Fibroblast of gingiva (primary cell): ENCODE measurements at regions not wholly inside any gene's neighbourhood (a gene's known extent, or its start where the extent isn't known, plus 50 kb on each side); places are given as distances from the start of the nearest gene placed in this dataset.

Experiments
- DNase-seq: peaks from one replicate; pipeline ENCODE4 v3.0.0-alpha.2; 2011; ENCODE audit warnings: low read depth

DNA sequence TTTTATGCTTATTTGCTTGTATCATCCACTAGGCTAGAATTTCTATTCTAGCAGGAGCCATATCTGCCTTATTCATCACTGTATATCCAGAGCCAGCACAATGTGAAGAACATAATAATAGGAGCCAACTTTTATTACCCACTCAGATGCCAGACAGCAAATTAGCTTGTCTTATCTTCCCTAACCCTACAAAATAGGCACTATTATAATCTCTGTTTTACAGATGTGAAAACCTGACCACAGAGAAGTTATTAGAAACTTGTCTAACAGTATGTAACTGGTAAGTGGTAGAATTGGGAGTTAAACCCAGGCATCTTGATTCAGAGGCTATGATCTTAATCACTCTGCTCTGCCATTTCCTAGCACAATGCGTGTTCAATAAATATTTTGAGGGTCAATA, 579.5 kb downstream of the CAAP1 start:
- DNase-seq, result no peak

DNA sequence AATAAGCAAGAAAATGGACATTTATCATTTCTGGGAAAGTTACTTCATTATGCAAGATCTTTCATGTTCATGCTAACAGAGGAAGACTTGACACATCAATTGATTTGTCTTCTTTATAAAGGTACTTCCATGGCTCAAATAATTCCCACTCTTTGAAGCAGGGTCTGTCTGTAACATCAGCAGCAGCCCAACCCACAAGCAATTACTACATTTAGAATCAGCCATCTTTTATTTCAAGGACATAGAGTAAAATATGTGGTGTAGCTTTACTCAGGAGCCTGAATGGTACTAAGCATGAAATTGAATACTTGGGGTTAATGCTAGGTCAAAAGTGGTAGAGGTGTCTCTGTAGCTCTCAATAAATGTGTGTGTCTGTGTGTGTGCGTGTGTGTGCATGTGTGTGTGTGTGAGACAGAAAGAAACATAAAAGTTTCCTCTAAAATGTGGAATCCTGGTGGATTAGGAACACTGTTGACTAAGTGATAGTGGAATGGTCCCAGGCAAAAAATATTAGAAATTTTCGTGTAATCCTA, 581.1 kb downstream of the CAAP1 start:
- DNase-seq, result no peak

DNA sequence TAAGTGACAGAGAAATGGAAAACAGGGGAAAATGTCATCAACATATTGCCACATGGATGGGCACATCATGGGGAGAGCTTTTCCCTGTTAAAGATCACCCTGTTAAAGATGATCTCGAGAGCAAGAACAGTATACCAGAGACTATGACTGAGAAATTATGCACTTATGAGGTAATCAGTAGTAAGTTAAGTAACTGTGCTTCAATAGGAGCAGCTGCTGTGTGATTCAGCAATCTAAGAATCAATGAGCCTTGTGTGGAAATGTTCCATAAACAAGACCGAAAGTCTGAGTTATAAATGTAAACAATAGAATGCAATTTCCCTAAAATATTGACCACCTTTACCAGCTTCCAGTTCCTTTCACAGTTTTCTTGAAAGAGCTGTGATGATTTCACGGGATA, 582.3 kb downstream of the CAAP1 start:
- DNase-seq, result peak; percentile 42

DNA sequence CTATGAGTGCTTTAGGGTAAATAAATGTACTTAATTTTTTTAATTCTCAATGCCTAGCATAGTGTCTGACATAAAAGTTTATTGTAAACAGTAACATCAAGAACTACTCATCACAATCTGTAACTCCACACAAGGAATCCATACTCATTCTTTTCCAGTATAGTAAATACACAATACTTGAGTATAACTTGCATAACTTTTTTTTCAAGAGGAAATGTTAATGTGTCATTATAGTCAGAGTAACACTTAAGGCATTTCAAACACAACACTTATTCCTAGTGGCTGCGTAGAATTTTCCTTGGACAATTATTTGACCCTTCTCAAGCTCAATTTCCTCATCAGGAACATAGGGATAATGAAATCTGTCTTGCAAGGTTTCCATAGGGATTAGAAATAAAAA, 584.3 kb downstream of the CAAP1 start:
- no peak for DNase-seq

DNA sequence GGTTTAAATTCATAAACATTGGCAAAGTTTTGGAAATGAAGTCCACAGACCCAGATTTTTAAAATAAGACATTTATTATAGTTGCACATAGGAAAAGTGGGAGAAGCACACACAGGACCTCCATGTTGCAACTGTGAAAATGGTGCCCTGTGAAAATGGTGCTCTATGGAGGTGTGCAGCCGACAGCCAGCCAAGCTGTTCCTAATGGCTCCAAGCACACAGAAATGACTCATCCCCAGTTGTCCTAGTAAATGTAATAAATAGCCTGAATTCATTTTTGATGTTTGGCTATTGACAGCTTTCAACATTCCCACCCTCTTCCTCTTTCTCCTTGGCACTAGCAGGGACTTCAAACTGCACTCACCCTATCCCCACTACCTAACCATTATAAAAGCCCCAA, 590.9 kb downstream of the CAAP1 start:
- DNase-seq, result no peak

DNA sequence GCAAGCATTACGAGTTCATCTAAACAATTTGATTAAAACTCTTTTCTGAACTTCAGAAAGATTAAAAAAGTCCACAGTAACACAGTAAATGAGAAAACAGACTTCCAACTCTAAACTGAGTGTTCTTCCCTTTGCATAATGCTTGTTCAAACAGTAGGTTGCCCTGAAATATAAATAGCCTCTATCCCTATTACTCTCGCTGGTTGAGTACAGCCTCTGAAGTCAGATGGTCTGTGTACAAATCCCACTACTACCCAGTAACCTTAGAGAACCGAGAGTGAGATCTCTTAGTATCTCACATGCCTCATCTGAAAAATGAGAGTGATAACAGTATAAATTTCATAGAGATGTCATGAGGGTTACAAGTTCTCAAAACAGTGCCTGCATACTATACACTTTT, 591.6 kb downstream of the CAAP1 start:
- no peak for DNase-seq

DNA sequence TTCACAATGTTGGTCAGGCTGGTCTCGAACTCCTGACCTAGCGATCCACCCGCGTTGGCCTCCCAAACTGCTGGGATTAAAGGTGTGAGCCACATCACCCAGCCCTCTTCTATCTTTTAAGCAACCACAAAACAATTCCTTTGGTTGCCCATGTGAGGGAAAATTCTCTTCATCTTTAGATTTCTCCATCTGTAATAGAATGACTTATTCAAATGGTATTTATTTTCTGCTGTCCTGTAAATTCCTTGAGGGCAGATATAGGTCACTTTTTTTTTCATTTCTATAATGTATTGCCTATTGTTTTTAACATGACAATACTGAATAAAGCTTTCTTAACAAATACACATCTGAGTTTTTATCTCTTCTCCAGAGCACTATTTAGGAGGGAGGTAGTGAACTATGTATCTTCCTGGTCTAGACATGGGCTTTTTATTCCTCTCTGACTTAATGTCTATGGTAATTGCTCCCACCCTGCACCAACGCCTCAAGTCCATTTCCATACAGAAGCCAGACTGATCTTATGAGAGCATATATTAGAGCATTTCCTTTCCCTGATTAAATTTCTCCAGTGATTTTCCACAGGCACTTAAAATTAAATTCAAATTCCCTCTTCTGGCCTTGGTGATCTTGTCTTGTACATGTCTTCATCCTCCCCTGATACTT, 595.6 kb downstream of the CAAP1 start:
- peak; percentile 2 for DNase-seq

DNA sequence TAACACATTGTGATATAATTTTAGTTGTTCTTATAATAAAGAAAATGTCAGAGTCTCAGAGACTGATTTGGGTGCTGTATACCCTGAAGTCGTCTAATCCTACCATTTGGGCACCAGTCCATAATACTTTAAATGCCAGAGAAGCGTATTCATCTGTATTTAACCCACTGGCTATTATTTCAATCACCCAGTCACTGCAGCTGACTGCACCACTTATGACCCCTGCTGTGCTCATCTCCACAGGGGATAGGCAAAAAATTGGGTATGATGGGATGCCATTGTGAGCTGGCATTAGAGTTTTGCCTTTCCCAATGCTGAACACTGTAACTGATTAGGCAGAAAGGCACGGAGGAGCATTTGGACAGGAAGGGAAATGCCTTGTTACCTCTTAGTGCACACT, 599.7 kb downstream of the CAAP1 start:
- peak; percentile 40 for DNase-seq

DNA sequence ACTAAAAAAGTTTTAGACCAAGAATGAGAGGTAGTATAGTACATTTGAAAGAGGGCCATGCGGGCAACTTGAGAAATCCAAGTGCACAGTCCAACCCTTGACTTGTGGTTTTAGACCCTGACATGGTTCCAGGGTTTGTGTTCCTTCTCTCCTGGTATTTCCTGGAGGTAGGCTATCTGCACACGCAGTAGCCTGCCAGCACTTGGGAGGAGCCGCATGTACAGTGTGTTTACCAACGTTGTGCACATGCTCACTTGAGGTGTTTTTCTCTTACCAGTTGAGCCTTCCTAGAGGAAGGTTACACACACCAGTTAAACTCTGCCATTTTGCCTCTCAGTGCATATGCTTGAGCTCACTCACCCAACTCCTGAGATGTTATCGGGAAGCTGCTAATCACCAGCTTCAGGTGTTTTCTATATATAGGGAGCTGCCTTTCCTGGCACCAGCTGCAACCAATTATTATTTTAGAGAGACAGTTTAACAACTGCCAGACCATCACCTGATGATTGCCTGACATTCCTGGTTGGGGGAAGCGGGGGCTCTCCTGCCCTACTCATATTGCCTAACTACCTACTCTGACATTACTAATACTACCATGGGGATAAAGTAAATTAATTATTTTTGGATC, 593.4 kb upstream of the TUSC1 start:
- no peak for DNase-seq

DNA sequence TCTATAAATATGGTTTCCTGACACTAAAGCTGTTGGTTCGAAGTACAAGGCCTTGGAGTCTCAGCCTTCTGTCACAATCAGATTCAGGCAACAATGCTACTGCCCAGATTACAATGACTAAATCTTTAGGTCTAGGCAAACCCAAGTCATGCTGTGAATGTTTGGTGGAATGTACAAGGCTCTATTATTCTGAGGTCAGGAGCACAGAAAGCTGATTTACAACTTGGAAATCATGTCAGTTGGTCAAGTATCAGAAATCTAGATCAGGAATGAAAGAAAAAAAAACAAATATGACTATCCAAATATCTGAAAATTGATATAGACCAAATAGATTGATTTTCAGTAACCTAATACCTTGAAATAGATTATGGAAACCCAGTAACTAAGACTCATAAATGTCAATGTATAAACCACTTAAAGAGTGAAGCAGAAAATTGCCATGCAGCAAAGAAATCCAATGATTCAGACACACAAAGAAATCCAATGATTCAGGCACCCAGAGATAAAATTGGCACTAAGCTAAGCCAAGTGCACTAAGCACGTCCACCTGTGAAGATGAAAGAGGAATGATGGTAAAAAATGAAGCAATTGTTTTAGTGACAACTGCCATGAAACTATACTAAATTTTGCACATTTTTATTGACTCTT, 588.0 kb upstream of the TUSC1 start:
- DNase-seq, result no peak

DNA sequence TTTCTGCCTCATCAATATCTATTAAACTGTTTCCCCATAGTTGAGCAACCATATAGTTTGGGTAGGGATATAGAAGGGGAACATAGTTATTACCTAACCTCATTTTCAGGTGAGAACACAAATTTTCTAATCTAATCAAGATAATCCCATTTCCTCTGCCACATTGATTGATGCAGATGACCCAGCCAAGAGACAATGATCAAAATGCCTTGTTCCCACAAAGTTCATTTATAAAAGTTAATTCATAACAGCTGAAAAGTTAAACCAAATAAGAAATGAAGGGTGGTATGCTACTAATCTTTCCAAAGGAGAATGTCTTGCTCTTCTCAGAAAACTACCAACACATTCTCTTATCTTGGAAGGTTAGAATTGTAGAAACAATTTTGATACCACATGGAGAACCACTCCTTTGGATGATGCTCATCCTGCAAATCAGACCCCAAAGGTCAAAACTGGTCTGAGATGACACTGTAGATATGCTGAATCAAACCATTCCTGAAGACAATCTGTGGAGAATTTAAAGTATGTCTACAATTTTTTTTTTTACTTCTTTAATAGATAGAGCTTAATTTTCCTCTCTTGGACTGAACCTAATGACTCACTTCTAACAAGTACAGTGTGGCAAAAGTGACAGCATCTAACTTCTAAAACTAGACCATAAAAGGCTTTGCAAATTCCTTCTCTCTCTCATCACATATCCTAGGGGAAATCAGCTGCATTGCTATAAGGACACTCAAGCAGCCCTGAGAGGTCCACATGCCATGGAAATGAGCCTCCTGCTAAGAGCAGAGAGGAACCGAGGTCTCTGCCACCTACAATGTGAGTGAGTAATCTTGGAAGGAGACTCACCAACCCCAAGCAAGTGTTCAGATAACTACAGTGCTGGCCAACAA, 586.7 kb upstream of the TUSC1 start:
- peak; percentile 73 for DNase-seq

DNA sequence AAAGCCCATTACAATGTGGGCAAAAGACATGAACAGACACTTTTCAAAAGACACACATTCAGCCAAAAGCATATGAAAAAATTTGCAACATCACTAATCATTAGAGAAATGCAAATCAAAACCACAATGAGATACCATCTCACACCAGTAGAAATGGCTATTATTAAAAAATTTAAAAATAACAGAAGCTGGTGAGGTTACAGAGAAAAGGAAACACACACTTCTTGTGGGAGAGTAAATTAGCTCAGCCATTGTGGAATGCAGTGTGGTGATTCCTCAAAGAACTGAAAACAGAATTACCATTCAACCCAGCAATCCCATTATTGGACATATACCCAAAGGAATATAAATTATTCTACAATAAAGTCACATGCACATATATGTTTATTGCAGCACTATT, 585.2 kb upstream of the TUSC1 start:
- DNase-seq, result no peak

DNA sequence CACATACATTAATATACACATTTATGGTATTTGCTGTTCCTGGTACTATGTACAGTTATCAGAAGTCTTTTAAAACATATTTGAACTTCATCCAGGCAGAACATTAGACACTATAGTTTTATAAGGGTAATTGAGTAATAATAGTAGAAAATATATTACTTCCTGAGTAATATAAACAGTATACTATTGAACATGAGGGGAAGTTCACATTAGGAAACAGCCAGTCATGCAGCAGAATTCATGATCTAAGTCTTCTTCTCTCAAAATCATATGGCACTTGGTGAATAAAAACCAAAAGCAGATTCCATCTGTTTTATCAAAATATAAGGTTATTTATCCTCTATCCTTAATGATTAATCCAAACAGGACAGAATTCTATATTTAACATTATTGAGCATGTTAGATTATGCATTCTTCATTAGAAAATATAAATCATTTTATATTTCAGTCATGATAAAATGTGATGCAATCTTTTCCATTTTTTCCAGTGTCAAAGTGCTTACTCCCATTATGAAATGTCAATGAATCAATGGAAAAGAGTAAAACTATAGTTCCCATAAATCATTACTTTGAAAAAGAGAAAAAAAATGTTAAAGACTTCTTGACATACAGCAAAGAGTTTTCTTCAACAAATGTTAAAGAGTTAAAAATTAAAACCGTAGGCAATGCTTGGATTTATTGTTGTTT, 584.3 kb upstream of the TUSC1 start:
- DNase-seq, result no peak

DNA sequence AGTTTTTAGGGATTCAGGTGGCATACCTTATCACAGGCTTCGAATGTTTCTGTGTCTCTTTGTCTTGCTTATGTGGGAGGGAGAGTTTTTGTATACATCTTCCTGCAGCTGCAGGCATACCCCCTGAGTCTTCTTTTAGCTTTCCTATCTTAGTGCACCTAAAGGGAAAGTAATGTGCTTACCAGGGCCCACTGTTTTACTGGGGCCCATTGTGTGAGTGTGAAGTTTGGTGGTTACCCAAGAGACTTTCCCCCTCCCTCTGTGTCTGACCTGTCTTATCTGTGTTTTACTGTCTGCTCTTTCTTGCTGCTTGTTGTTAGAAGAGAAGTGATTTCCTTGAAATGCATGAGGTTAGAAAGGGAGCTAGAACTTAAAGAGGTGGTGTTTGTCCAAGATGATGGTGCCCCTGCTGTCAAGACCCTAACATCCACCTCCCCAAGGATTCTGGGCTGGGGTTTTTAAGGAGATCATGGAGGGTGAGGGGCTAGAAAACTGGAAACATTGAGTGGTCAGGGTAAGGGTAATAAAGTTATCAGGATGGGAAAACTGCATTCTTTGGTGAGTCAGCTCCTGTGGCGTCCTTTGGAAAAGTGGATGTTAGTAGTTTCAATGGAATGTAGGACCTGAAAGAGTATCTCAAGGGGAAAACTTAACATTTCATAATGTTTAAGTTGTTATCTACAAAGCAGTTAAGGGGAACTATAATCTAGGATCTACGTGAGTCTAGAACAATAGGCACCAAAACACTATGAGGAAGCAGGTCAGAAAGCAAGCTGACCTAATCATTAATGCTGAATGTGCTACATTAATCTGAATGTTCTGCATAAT, 583.5 kb upstream of the TUSC1 start:
- peak; percentile 14 for DNase-seq

DNA sequence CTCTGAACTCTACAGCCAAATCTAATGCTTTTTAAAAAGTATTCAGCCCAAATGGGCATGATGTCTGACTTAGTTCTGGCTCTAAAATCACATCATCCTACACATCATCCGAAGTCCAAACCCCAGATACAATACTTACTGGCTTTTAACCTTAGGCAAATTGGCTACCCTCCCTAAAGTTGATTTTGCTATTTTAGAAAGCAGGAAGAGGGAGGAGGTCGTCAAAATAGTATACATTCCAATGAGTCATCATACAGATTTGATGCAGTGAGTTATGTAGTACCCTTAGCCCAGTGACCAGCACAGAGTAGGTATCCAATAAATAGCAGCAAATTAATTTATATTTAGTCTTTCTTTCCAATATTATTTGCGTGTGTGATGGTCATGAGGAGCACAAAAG, 582.0 kb upstream of the TUSC1 start:
- DNase-seq, result no peak

DNA sequence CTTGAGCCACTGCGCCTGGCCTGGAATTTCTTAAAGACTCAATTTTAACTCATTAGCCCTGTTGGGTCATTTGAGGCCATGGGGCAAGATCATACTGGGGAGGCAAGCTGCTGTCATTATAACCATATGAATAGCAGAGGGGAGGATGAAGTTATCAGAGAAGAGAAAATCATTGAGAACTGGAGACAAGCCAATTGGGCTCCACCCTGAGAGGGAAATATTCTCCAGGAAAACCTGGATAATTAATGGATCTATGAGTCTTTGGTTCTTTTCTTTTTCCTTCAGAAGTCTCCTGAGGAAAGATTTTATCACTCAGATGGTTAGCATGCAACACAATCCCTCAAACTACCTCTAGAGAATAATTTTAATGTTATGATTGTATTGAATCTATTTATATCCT, 569.6 kb upstream of the TUSC1 start:
- no peak for DNase-seq

DNA sequence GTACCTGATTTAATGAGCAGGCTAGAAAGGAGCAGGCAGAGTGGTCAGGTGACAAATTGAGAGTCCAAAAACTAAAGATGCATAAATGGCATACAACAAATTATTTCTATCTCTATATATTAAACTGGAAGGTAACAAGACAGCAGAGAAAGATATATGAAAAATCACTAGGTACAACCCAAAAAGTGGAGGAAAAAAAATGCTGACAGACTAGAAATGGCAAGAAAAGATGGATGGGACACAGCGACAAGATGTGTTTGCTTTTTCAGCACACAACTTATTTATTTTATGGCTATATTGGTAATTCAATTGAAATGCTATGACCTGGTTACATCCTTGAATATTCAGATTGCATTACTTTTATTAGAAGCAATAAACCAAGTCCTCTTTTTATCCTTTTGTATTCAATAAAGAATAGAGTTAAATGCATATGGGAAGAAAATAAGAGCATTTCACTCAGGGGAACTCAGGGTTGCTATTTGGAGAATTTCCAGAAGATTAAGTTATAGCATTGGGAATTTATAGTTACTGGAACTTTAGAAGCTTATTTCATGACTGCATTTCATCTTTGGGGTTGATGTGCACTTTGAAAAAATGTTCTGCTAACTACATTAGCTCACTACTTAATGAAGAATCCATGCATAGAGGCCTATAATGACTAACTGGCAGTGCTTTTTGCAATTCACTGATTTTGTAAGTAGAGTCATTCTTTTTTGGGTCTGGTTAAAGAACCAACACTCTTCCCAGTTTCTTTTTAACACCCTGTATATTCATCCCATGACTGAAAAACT, 566.6 kb upstream of the TUSC1 start:
- no peak for DNase-seq

DNA sequence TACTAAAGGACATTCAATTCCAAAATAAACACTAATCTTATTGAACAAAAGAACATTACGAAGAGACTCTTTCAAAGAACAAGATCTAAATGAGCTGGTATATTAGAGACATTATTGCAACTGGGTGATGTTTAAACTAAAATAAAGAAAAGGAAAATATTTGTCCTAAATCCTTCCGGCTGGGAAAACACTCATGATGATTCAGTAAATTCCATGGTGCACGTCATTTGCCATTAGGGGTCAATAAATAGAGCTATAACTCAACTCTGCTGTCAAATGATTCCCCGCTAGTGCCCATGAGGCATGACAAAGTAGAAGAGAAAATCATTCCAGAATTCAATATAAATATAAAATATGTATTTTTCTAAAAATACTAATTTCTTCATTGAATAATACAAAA, 565.5 kb upstream of the TUSC1 start:
- no peak for DNase-seq

DNA sequence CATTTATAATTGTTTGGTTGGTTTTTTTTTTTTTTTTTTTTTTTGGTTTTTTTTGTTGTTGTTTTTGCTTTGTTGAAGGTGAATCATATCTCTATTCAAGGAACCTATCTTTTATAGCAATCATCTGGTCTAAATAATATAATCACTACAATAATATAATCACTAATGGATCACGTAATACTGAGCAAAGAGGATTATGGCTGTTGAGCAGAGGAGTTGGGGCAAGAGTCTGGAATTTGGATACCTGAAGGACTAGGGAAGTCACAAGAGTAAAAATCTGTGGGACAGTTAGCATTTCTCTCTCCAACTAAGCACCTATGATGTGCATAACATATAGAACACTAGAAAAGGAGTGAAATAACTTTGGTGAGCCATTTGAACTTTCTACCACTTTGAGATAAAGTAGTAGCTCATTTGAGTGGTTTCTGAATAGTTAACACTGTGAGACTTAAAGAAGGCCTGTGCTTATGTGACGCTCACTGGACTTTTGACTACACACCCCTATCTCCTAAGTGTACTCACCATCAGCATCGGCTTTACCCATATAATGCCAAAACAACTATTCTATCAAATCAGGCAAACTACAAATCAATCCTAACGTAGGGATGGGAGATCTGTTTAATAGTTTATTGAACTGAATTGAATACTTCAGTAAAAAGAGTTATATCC, 564.9 kb upstream of the TUSC1 start:
- DNase-seq, result no peak

DNA sequence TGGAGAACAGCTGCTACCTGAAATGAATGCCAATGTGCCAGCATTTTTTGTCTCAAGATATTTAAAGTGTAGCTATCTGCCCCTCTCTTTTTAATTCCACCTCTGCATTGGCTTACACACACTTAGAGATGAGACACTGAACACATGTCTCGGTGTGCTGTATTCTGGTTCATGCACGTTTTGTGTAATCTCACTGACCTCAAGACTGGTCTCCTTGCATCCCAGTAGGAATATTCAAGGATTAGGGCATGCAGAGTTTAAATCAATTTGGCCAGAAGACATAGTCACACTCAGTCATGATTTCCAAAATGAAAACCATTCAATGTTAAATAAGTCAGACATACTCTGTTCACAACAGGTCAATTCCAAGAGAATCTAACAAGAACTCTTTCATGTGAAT, 561.8 kb upstream of the TUSC1 start:
- DNase-seq, result no peak
